OCI-LY7 (cell line): ENCODE measurements at regions not wholly inside any gene's neighbourhood (a gene's known extent, or its start where the extent isn't known, plus 50 kb on each side); places are given as distances from the start of the nearest gene placed in this dataset.

Experiments
- BruUV-seq: library from RNA; stranded (reverse); fragments of 400-500 nt; replicated peaks from 2 replicates; lab custom pipeline; 2021; lab: Mats Ljungman, UMichigan
- CTCF ChIA-PET: fragments of 300-600 bp; sonication (Branson Sonifier 250); formaldehyde crosslinking; loops from one replicate; lab custom pipeline; 2022; ENCODE audit warnings: antibody characterized with exemption; ENCODE audit not compliant: unreplicated experiment; lab: Charles Lee
- POLR2A ChIA-PET: fragments of 300-600 bp; sonication (Branson Sonifier 250); formaldehyde crosslinking; loops from one replicate; lab custom pipeline; 2022; ENCODE audit warnings: antibody characterized with exemption; lab: Charles Lee
- DNase-seq: peaks from one replicate; pipeline ENCODE4 v3.0.0-alpha.2; 2015; ENCODE audit warnings: low spot score
- H2AFZ ChIP-seq: fragments of 200-600 bp; sonication (generic), shearing (Covaris generic); 2 replicates; pipeline ENCODE4 v1.6.1; 2014; ENCODE audit warnings: mild to moderate bottlenecking, antibody characterized with exemption, low read length, moderate library complexity
- H3K27ac ChIP-seq: fragments of 200-600 bp; sonication (generic); 2 replicates; pipeline ENCODE4 v1.5.1; 2014; ENCODE audit warnings: mixed run types, low read depth, mild to moderate bottlenecking, moderate library complexity, low read length, inconsistent platforms; ENCODE audit not compliant: poor library complexity, severe bottlenecking
- H3K36me3 ChIP-seq: fragments of 200-600 bp; sonication (generic); 2 replicates; pipeline ENCODE4 v1.6.1; 2014; ENCODE audit warnings: mild to moderate bottlenecking, antibody characterized with exemption, low read length, moderate library complexity, mixed read lengths; ENCODE audit not compliant: insufficient read depth
- H3K4me1 ChIP-seq: fragments of 200-600 bp; sonication (generic); 2 replicates; pipeline ENCODE4 v1.5.1; 2014; ENCODE audit warnings: mild to moderate bottlenecking, low read length; ENCODE audit not compliant: insufficient read depth, poor library complexity, severe bottlenecking
- H3K4me2 ChIP-seq: fragments of 200-600 bp; sonication (generic); 2 replicates; pipeline ENCODE4 v1.6.1; 2014; ENCODE audit warnings: mild to moderate bottlenecking, low read length
- H3K4me3 ChIP-seq: fragments of 200-600 bp; sonication (generic); 2 replicates; pipeline ENCODE4 v1.5.1; 2014; ENCODE audit warnings: mild to moderate bottlenecking, low read depth, low read length; ENCODE audit not compliant: poor library complexity, severe bottlenecking
- H3K79me2 ChIP-seq: fragments of 200-600 bp; sonication (generic); 2 replicates; pipeline ENCODE4 v1.6.1; 2016; ENCODE audit warnings: low read depth, mild to moderate bottlenecking, low read length, moderate library complexity, mixed read lengths; ENCODE audit not compliant: insufficient read depth
- H3K9me2 ChIP-seq: fragments of 200-600 bp; sonication (generic); 2 replicates; pipeline ENCODE4 v1.6.1; 2016; ENCODE audit warnings: mild to moderate bottlenecking, low read length, mixed read lengths; ENCODE audit not compliant: insufficient read depth
- H3K9me3 ChIP-seq: fragments of 200-600 bp; sonication (generic); 2 replicates; pipeline ENCODE4 v1.6.1; 2014; ENCODE audit warnings: mild to moderate bottlenecking, mixed run types, low read length, mixed read lengths
- H4K20me1 ChIP-seq: fragments of 200-600 bp; sonication (generic); 2 replicates; pipeline ENCODE4 v1.6.1; 2014; ENCODE audit warnings: mild to moderate bottlenecking, antibody characterized with exemption, low read length, moderate library complexity, mixed read lengths; ENCODE audit not compliant: insufficient read depth
- CTCF ChIP-seq: fragments of 200-600 bp; sonication (generic); conservative IDR thresholded peaks from 2 replicates; pipeline ENCODE4 v1.5.1; 2014; ENCODE audit warnings: mild to moderate bottlenecking, antibody characterized with exemption, low read length, moderate library complexity, mixed read lengths
- EZH2phosphoT487 ChIP-seq: fragments of 200-600 bp; sonication (generic); IDR thresholded peaks from 2 replicates; pipeline ENCODE4 v1.6.1; 2018; ENCODE audit warnings: low read depth, borderline replicate concordance, mild to moderate bottlenecking, mixed run types, antibody characterized with exemption, low read length, moderate library complexity, mixed read lengths
- intact Hi-C: fragments of 100-400 bp; cut with micrococcal nuclease; formaldehyde crosslinking; loops from one replicate; pipeline ENCODE4 v1.10.0; 2022; ENCODE audit not compliant: unreplicated experiment

- intact Hi-C loops: no loop called here
- no TSS peak for BruUV-seq
- no peaks in the 10 kb centered on the region for H4K20me1 ChIP-seq
- H3K9me2 ChIP-seq: no peaks in the 10 kb centered on the region
- H2AFZ ChIP-seq: no peak overlapping the region
- H3K4me1 ChIP-seq: no peaks in the 10 kb centered on the region
- POLR2A ChIA-PET: interaction anchor here (0.6 kb wide), 1 partner anchor 1029 kb away, joined by 3 read pairs; no protein-coding TSS in a partner anchor
- no peak overlapping the region for H3K27ac ChIP-seq
- no peaks in the 10 kb centered on the region for H3K36me3 ChIP-seq
- H3K79me2 ChIP-seq: no peaks in the 10 kb centered on the region
- no peak overlapping the region for H3K4me3 ChIP-seq
- H3K4me2 ChIP-seq: no peak overlapping the region
- no peaks in the 10 kb centered on the region for H3K9me3 ChIP-seq
- DNase-seq: no peak
- TF ChIP-seq CTCF (no peak), EZH2phosphoT487 (no peak)
- CTCF ChIA-PET: no interaction called here
These were observed 924.5 kb upstream of the KCND2 start for GRCh38 chr7:119348491-119348890.

GRCh38 chr7:119350334-119350733 is 922.6 kb upstream of the KCND2 start:
- Histone ChIP-seq H3K27ac (no peak overlapping the region), H2AFZ (no peak overlapping the region), H3K9me3 (no peaks in the 10 kb centered on the region), H3K79me2 (no peaks in the 10 kb centered on the region), H3K4me3 (no peak overlapping the region), H4K20me1 (no peaks in the 10 kb centered on the region), H3K4me1 (no peaks in the 10 kb centered on the region), H3K9me2 (no peaks in the 10 kb centered on the region), H3K36me3 (no peaks in the 10 kb centered on the region), H3K4me2 (no peak overlapping the region)
- intact Hi-C loops: no loop called here
- no TSS peak for BruUV-seq
- POLR2A ChIA-PET: interaction anchor here (0.5 to 0.6 kb wide), 2 partner anchors 39 to 507 kb away, joined by 3 read pairs; no protein-coding TSS in a partner anchor
- no peak for TF ChIP-seq CTCF
- TF ChIP-seq EZH2phosphoT487: no peak
- CTCF ChIA-PET: no interaction called here
- DNase-seq: no peak

- no peaks in the 10 kb centered on the region for H3K9me3 ChIP-seq
- no TSS peak for BruUV-seq
- H4K20me1 ChIP-seq: no peaks in the 10 kb centered on the region
- H3K79me2 ChIP-seq: no peaks in the 10 kb centered on the region
- no peaks in the 10 kb centered on the region for H3K9me2 ChIP-seq
- H2AFZ ChIP-seq: no peak overlapping the region
- H3K36me3 ChIP-seq: no peaks in the 10 kb centered on the region
- no peak overlapping the region for H3K27ac ChIP-seq
- DNase-seq: no peak
- H3K4me2 ChIP-seq: no peak overlapping the region
- ChIA-PET CTCF (no interaction called here), POLR2A (no interaction called here)
- H3K4me3 ChIP-seq: no peak overlapping the region
- intact Hi-C loops: no loop called here
- H3K4me1 ChIP-seq: no peaks in the 10 kb centered on the region
- TF ChIP-seq EZH2phosphoT487: no peak
- TF ChIP-seq CTCF: no peak
These were observed 921.7 kb upstream of the KCND2 start for GRCh38 chr7:119351320-119351719.
